ENCODE measurements at regions not wholly inside any gene's neighbourhood (a gene's known extent, or its start where the extent isn't known, plus 50 kb on each side); places are given as distances from the start of the nearest gene placed in this dataset.

- TF ChIP-seq GABPA (IDR thresholded peaks at IDR 0.05; ENCODE audit: low read depth) (no peak), POLR2AphosphoS5 (IDR thresholded peaks at IDR 0.05; ENCODE audit: low read depth) (no peak), CTCF (IDR thresholded peaks at IDR 0.05; ENCODE audit: insufficient read depth, low read length) (no peak), SPI1 (IDR thresholded peaks at IDR 0.05; ENCODE audit: borderline replicate concordance, low read depth) (no peak), REST (IDR thresholded peaks at IDR 0.05; ENCODE audit: insufficient replicate concordance, low read depth) (no peak)
- H3K27ac ChIP-seq (replicated peaks): no peak overlapping the region
- no peak for DNase-seq (ENCODE audit: low read depth in 1 of 2, low spot score in 1 of 2)
- no peak overlapping the region for H3K4me3 ChIP-seq (replicated peaks; ENCODE audit: insufficient read depth, low read length)
- peaks cover 9% of the 10 kb centered on the region for H3K27me3 ChIP-seq (ENCODE audit: insufficient read depth, poor library complexity, severe bottlenecking)
Observed at GRCh38 chr7:115478426-115478825, 552.1 kb downstream of the TFEC start.

GRCh38 chr7:115477193-115477651, 553.3 kb downstream of the TFEC start:
- H3K27me3 ChIP-seq (ENCODE audit: insufficient read depth, poor library complexity, severe bottlenecking): peaks cover 9% of the 10 kb centered on the region
- no peak overlapping the region for H3K27ac ChIP-seq (replicated peaks)
- no peak for TF ChIP-seq POLR2AphosphoS5 (IDR thresholded peaks at IDR 0.05; ENCODE audit: low read depth)
- no peak for TF ChIP-seq REST (IDR thresholded peaks at IDR 0.05; ENCODE audit: insufficient replicate concordance, low read depth)
- TF ChIP-seq GABPA (IDR thresholded peaks at IDR 0.05; ENCODE audit: low read depth): no peak
- TF ChIP-seq SPI1 (IDR thresholded peaks at IDR 0.05; ENCODE audit: borderline replicate concordance, low read depth): no peak
- no peak for TF ChIP-seq CTCF (IDR thresholded peaks at IDR 0.05; ENCODE audit: insufficient read depth, low read length)
- DNase-seq (ENCODE audit: low read depth in 1 of 2, low spot score in 1 of 2): no peak
- no peak overlapping the region for H3K4me3 ChIP-seq (replicated peaks; ENCODE audit: insufficient read depth, low read length)

GRCh38 chr7:115476671-115477181, 553.8 kb downstream of the TFEC start:
- Histone ChIP-seq H3K27me3 (ENCODE audit: insufficient read depth, poor library complexity, severe bottlenecking) (peaks cover 9% of the 10 kb centered on the region), H3K4me3 (replicated peaks; ENCODE audit: insufficient read depth, low read length) (no peak overlapping the region), H3K27ac (replicated peaks) (no peak overlapping the region)
- no peak for DNase-seq (ENCODE audit: low read depth in 1 of 2, low spot score in 1 of 2)
- TF ChIP-seq SPI1 (IDR thresholded peaks at IDR 0.05; ENCODE audit: borderline replicate concordance, low read depth) (no peak), POLR2AphosphoS5 (IDR thresholded peaks at IDR 0.05; ENCODE audit: low read depth) (no peak), GABPA (IDR thresholded peaks at IDR 0.05; ENCODE audit: low read depth) (no peak), CTCF (IDR thresholded peaks at IDR 0.05; ENCODE audit: insufficient read depth, low read length) (no peak)

Data from HL-60 (cell line).